Mesenchymal stem cell (in vitro differentiated cells and primary cell): ENCODE measurements at regions not wholly inside any gene's neighbourhood (a gene's known extent, or its start where the extent isn't known, plus 50 kb on each side); places are given as distances from the start of the nearest gene placed in this dataset.

ENCODE experiments used
- DNase-seq: peaks from one replicate; pipeline ENCODE4 v3.0.0-alpha.2; 2013
- H2AFZ ChIP-seq: one replicate; pipeline ENCODE4 v1.6.1; 2013; ENCODE audit warnings: low read depth, mild to moderate bottlenecking, control low read depth, inconsistent platforms, low read length, moderate library complexity
- H2AK5ac ChIP-seq: 2 replicates; pipeline ENCODE4 v1.6.1; 2013; ENCODE audit warnings: low read length, moderate library complexity, mild to moderate bottlenecking, inconsistent platforms; ENCODE audit not compliant: severe bottlenecking
- H2BK120ac ChIP-seq: one replicate; pipeline ENCODE4 v1.6.1; 2013; ENCODE audit warnings: low read depth, mild to moderate bottlenecking, inconsistent platforms, low read length, moderate library complexity
- H2BK12ac ChIP-seq, 2 experiments: one replicate each; pipeline ENCODE4 v1.6.1; 2013; ENCODE audit warnings: inconsistent platforms in 2 of 2, low read length in 2 of 2, mild to moderate bottlenecking in 2 of 2, moderate library complexity in 2 of 2, control low read depth in 1 of 2
- H2BK15ac ChIP-seq: one replicate; pipeline ENCODE4 v1.6.1; 2013; ENCODE audit warnings: mild to moderate bottlenecking, low read depth, inconsistent platforms; ENCODE audit not compliant: poor library complexity, severe bottlenecking
- H2BK5ac ChIP-seq: 2 replicates; pipeline ENCODE4 v1.6.1; 2013; ENCODE audit warnings: low read depth, mild to moderate bottlenecking, low read length, control low read depth, inconsistent platforms; ENCODE audit not compliant: poor library complexity, severe bottlenecking
- H3K14ac ChIP-seq, 2 experiments: one replicate each; pipeline ENCODE4 v1.6.1; 2013; ENCODE audit warnings: inconsistent platforms in 2 of 2, low read length in 2 of 2, control low read depth in 1 of 2, mild to moderate bottlenecking in 1 of 2, moderate library complexity in 1 of 2
- H3K18ac ChIP-seq, 2 experiments: one replicate each; pipeline ENCODE4 v1.6.1; 2013; ENCODE audit warnings: inconsistent platforms in 2 of 2, low read length in 2 of 2, control low read depth in 1 of 2, low read depth in 1 of 2, mild to moderate bottlenecking in 1 of 2
- H3K23ac ChIP-seq, 2 experiments: one replicate each; pipeline ENCODE4 v1.6.1; 2013; ENCODE audit warnings: inconsistent platforms in 2 of 2, low read length in 2 of 2, mild to moderate bottlenecking in 2 of 2, moderate library complexity in 2 of 2, control low read depth in 1 of 2
- H3K27ac ChIP-seq: 2 replicates; pipeline ENCODE4 v1.5.1; 2013; ENCODE audit warnings: mild to moderate bottlenecking, moderate library complexity, low read length, control low read depth, inconsistent platforms; ENCODE audit not compliant: poor library complexity, severe bottlenecking
- H3K27me3 ChIP-seq, 2 experiments: 2 replicates each; pipeline versions ENCODE4 v1.6.1 to v1.7.0; 2013; ENCODE audit warnings: low read length in 2 of 2, mild to moderate bottlenecking in 2 of 2, moderate library complexity in 2 of 2, control low read depth in 1 of 2, inconsistent platforms in 1 of 2; ENCODE audit not compliant: control insufficient read depth in 1 of 2, insufficient read depth in 1 of 2
- H3K36me3 ChIP-seq, 2 experiments: 2 replicates each; pipeline versions ENCODE4 v1.6.1 to v1.7.0; 2013; ENCODE audit warnings: low read length in 2 of 2, control low read depth in 1 of 2, inconsistent platforms in 1 of 2, low read depth in 1 of 2, mild to moderate bottlenecking in 1 of 2; ENCODE audit not compliant: insufficient read depth in 2 of 2, control insufficient read depth in 1 of 2
- H3K4ac ChIP-seq, 2 experiments: one replicate each; pipeline ENCODE4 v1.6.1; 2013; ENCODE audit warnings: inconsistent platforms in 2 of 2, low read length in 2 of 2, mild to moderate bottlenecking in 2 of 2, moderate library complexity in 2 of 2, control low read depth in 1 of 2, low read depth in 1 of 2
- H3K4me1 ChIP-seq: 2 replicates; pipeline ENCODE4 v1.6.1; 2013; ENCODE audit warnings: low read depth, low read length, control low read depth; ENCODE audit not compliant: control insufficient read depth, insufficient read depth
- H3K4me2 ChIP-seq: 2 replicates; pipeline ENCODE4 v1.6.1; 2013; ENCODE audit warnings: low read length, mild to moderate bottlenecking, inconsistent platforms; ENCODE audit not compliant: poor library complexity, severe bottlenecking
- H3K4me3 ChIP-seq, 2 experiments: 2 replicates each; pipeline versions ENCODE4 v1.5.1 to v1.7.0; 2013; ENCODE audit warnings: low read length in 2 of 2, mild to moderate bottlenecking in 2 of 2, control low read depth in 1 of 2, low read depth in 1 of 2; ENCODE audit not compliant: insufficient read depth in 1 of 2
- H3K79me1 ChIP-seq: replicated peaks from 2 replicates; pipeline ENCODE4 v1.6.1; 2013; ENCODE audit warnings: mild to moderate bottlenecking, control low read depth, low read length, inconsistent platforms; ENCODE audit not compliant: poor library complexity, severe bottlenecking
- H3K9ac ChIP-seq: 2 replicates; pipeline ENCODE4 v1.7.0; 2013; ENCODE audit warnings: mild to moderate bottlenecking, low read length, moderate library complexity
- H3K9me3 ChIP-seq: 2 replicates; pipeline ENCODE4 v1.7.0; 2013; ENCODE audit warnings: mild to moderate bottlenecking, low read length; ENCODE audit not compliant: control insufficient read depth
- H4K8ac ChIP-seq: one replicate; pipeline ENCODE4 v1.6.1; 2013; ENCODE audit warnings: inconsistent platforms, mild to moderate bottlenecking, low read length, moderate library complexity
- H4K91ac ChIP-seq: one replicate; pipeline ENCODE4 v1.6.1; 2013; ENCODE audit warnings: mild to moderate bottlenecking, low read length, inconsistent platforms
- WGBS: methylation state at CpG from one replicate; pipeline ENCODE4 v1.1.7; 2013; ENCODE audit warnings: mixed read lengths; 5-methylcytosine and 5-hydroxymethylcytosine counted together

- Histone ChIP-seq H4K8ac (no peak overlapping the region), H3K4me1 (no peaks in the 10 kb centered on the region), H3K4me3 (no peak overlapping the region), H3K4ac (no peak overlapping the region), H2AFZ (no peak overlapping the region), H3K23ac (no peak overlapping the region), H3K36me3 (peaks cover 0 to 5% of the 10 kb centered on the region in 2 experiments), H3K9ac (no peak overlapping the region), H3K14ac (no peak overlapping the region), H3K27ac (no peak overlapping the region), H4K91ac (no peak overlapping the region), H3K27me3 (no peaks in the 10 kb centered on the region), H2BK120ac (no peak overlapping the region), H3K18ac (no peak overlapping the region), H3K79me1 (no peaks in the 10 kb centered on the region), H2AK5ac (no peak overlapping the region), H2BK5ac (no peak overlapping the region), H2BK15ac (no peak overlapping the region), H2BK12ac (no peak overlapping the region), H3K9me3 (peaks cover 15% of the 10 kb centered on the region), H3K4me2 (no peak overlapping the region)
- DNase-seq = no peak
- WGBS = no CpG with 5 or more reads among the region's 1 CpG
Measured at GRCh38 chr13:76803831-76804230, 82.4 kb downstream of the KCTD12 start.

DNA sequence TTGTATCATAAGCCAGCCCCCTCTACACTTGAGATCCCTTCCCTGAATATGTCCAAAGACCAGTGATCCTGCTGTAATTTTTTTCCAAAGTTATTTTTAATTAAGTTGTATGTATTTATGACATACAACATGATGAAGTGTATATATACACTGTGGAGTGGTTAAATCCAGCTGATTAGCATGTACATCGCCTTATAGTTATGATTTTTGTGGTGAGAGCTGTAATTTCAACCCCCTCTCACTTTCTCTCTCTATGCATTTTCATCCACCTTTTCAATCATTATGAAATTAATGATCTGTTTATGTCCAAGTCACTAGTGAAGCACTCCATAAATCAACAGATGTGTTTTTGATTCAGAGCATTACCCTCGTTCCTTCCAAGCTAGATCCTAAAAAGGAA, 85.3 kb downstream of the KCTD12 start:
- no peak overlapping the region for H3K4me3 ChIP-seq
- H2AFZ ChIP-seq = no peak overlapping the region
- no peak overlapping the region for H2BK12ac ChIP-seq
- peaks cover 0 to 2% of the 10 kb centered on the region in 2 experiments for H3K36me3 ChIP-seq
- WGBS = 87% methylated on average over 1 of the region's 2 CpGs
- no peak overlapping the region for H3K4ac ChIP-seq
- no peak overlapping the region for H4K91ac ChIP-seq
- H3K79me1 ChIP-seq = no peaks in the 10 kb centered on the region
- H2BK15ac ChIP-seq = no peak overlapping the region
- no peaks in the 10 kb centered on the region for H3K27me3 ChIP-seq
- H3K9ac ChIP-seq = no peak overlapping the region
- H3K4me2 ChIP-seq = no peak overlapping the region
- no peak overlapping the region for H2BK120ac ChIP-seq
- H3K23ac ChIP-seq = no peak overlapping the region
- no peak overlapping the region for H3K18ac ChIP-seq
- peaks cover 7% of the 10 kb centered on the region for H3K9me3 ChIP-seq
- no peak overlapping the region for H3K27ac ChIP-seq
- H3K4me1 ChIP-seq = no peaks in the 10 kb centered on the region
- H2BK5ac ChIP-seq = no peak overlapping the region
- no peak for DNase-seq
- no peak overlapping the region for H4K8ac ChIP-seq
- H2AK5ac ChIP-seq = no peak overlapping the region
- H3K14ac ChIP-seq = no peak overlapping the region

GRCh38 chr13:76799696-76800095, 86.5 kb downstream of the KCTD12 start:
- Histone ChIP-seq H4K8ac (no peak overlapping the region), H3K4me1 (no peaks in the 10 kb centered on the region), H3K4me2 (no peak overlapping the region), H3K23ac (no peak overlapping the region), H3K18ac (no peak overlapping the region), H3K4ac (no peak overlapping the region), H3K14ac (no peak overlapping the region), H3K9me3 (peaks cover 7% of the 10 kb centered on the region), H2BK12ac (no peak overlapping the region), H3K36me3 (no peaks in the 10 kb centered on the region), H3K4me3 (no peak overlapping the region), H2AFZ (no peak overlapping the region), H4K91ac (no peak overlapping the region), H2BK15ac (no peak overlapping the region), H2BK5ac (no peak overlapping the region), H2BK120ac (no peak overlapping the region), H3K27ac (no peak overlapping the region), H3K79me1 (no peaks in the 10 kb centered on the region), H3K9ac (no peak overlapping the region), H3K27me3 (no peaks in the 10 kb centered on the region), H2AK5ac (no peak overlapping the region)
- WGBS = no CpG with 5 or more reads among the region's 3 CpGs
- DNase-seq = peak; percentile 58

DNA sequence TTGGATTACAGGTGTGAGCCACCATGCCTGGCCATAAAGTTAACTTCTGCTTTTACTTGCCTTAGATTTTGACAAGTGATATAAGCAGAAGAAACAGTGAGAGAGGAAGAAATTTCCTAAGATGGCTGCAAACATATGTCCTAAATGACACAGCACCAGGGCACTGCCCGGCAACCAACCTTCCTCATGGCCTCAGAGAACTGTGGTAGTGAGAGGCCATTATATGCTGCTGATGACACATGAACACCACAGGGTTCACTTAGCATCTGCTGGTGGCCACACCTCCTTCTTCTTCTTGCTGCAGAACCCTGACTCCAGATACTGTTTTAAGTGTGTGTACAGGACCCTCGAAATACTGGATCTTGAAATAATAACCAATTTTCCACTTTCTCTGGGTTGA, 88.2 kb downstream of the KCTD12 start:
- peaks cover 7% of the 10 kb centered on the region for H3K9me3 ChIP-seq
- H3K36me3 ChIP-seq = no peaks in the 10 kb centered on the region
- H2AK5ac ChIP-seq = no peak overlapping the region
- no peak overlapping the region for H2BK12ac ChIP-seq
- no peak overlapping the region for H2BK120ac ChIP-seq
- no peak overlapping the region for H3K4me2 ChIP-seq
- no peak overlapping the region for H2AFZ ChIP-seq
- no peaks in the 10 kb centered on the region for H3K27me3 ChIP-seq
- H3K79me1 ChIP-seq = no peaks in the 10 kb centered on the region
- H3K4me1 ChIP-seq = no peaks in the 10 kb centered on the region
- no peak overlapping the region for H4K8ac ChIP-seq
- no peak overlapping the region for H4K91ac ChIP-seq
- H3K14ac ChIP-seq = no peak overlapping the region
- no peak overlapping the region for H3K27ac ChIP-seq
- no peak for DNase-seq
- no peak overlapping the region for H3K23ac ChIP-seq
- no peak overlapping the region for H2BK5ac ChIP-seq
- H2BK15ac ChIP-seq = no peak overlapping the region
- no peak overlapping the region for H3K4ac ChIP-seq
- no peak overlapping the region for H3K9ac ChIP-seq
- H3K18ac ChIP-seq = no peak overlapping the region
- 82% methylated on average over 1 of the region's 2 CpGs for WGBS
- H3K4me3 ChIP-seq = no peak overlapping the region
